Adrenal gland (tissue), 5 donors: ENCODE measurements at regions not wholly inside any gene's neighbourhood (a gene's known extent, or its start where the extent isn't known, plus 50 kb on each side); places are given as distances from the start of the nearest gene placed in this dataset.

ENCODE experiments used
- CTCF ChIP-seq, 6 experiments: fragments of 450-650 bp in 4 of 6; fragments of 200-600 bp in 2 of 6; sonication (generic) in 1 of 6; IDR thresholded peaks; 1 replicate in 5 of 6; 2 replicates in 1 of 6; pipeline versions ENCODE4 v1.5.1 to v1.8.0; 2016 to 2021; ENCODE audit warnings: antibody characterized with exemption in 6 of 6, mild to moderate bottlenecking in 2 of 6, moderate library complexity in 1 of 6
- POLR2A ChIP-seq, 2 donors: fragments of 450-650 bp; IDR thresholded peaks; one replicate each; pipeline ENCODE4 v1.6.1; 2017; ENCODE audit warnings: antibody characterized with exemption in 2 of 2, mild to moderate bottlenecking in 2 of 2, moderate library complexity in 1 of 2
- donor health status: DM: no; HTN: no; CAD: no.

GRCh38 chr6:148137652-148138051 is 205.0 kb upstream of the SASH1 start:
- TF ChIP-seq CTCF (IDR thresholded peaks at IDR 0.05) = no peak
- no peak for TF ChIP-seq POLR2A (IDR thresholded peaks at IDR 0.05)
